ENCODE measurements at regions not wholly inside any gene's neighbourhood (a gene's known extent, or its start where the extent isn't known, plus 50 kb on each side); places are given as distances from the start of the nearest gene placed in this dataset.

DNA sequence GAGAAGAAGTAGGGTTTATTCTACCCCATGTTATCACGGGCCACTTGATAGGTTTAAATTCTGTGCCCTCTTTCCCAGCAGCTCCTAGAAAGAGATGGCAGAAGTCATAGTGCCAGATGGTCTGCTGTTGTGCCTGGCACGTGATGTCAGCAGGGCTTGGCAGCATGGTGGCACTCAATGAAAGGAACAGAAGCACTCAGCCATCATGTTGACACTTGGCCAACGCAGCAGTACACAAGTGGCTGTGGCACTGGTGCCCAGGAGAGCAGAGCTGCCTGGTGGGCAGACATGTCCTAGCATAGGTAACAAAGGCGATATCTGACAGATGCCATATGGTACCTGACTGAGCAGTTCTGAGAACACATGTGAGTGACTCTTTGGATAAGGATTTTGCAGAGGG, 796.4 kb upstream of the ACO1 start:
- Histone ChIP-seq H3K4me2 (ENCODE audit: low read depth, low read length) (no peak overlapping the region), H4K5ac (ENCODE audit: low read depth, low read length) (no peak overlapping the region), H3K9me3 (ENCODE audit: control insufficient read depth, insufficient read depth, low read length) (no peaks in the 10 kb centered on the region), H4K20me1 (ENCODE audit: insufficient read depth, low read length) (no peaks in the 10 kb centered on the region), H2AFZ (replicated peaks; ENCODE audit: low read length, poor library complexity) (no peak overlapping the region), H3K18ac (ENCODE audit: low read depth, low read length) (no peak overlapping the region), H2BK20ac (ENCODE audit: low read depth, low read length) (no peak overlapping the region), H3K56ac (ENCODE audit: extremely low read depth, insufficient read depth, low read length) (no peak overlapping the region), H3K9ac (ENCODE audit: low read depth, low read length) (no peak overlapping the region), H2BK15ac (ENCODE audit: low read depth, low read length) (no peak overlapping the region), H2AK5ac (ENCODE audit: low read depth, low read length) (no peak overlapping the region), H3K14ac (replicated peaks; ENCODE audit: low read depth, low read length) (no peak overlapping the region), H3K79me1 (ENCODE audit: low read depth in 1 of 2, low read length in 2 of 2) (no peaks in the 10 kb centered on the region), H3K27ac (ENCODE audit: insufficient read depth, low read length) (no peak overlapping the region), H2BK120ac (ENCODE audit: low read depth, low read length) (no peak overlapping the region), H3K23ac (ENCODE audit: low read depth, low read length) (no peak overlapping the region), H3K4me1 (ENCODE audit: control insufficient read depth, insufficient read depth, low read length) (no peaks in the 10 kb centered on the region), H4K8ac (ENCODE audit: low read depth in 2 of 2, low read length in 2 of 2) (no peak overlapping the region), H3K36me3 (ENCODE audit: control insufficient read depth, insufficient read depth, low read length) (no peaks in the 10 kb centered on the region), H3K4me3 (ENCODE audit: insufficient read depth, low read depth, low read length) (no peak overlapping the region), H3K27me3 (ENCODE audit: control insufficient read depth, insufficient read depth, low read length) (no peaks in the 10 kb centered on the region), H3K9me1 (ENCODE audit: insufficient read depth, low read length) (no peaks in the 10 kb centered on the region), H2AK9ac (replicated peaks; ENCODE audit: low read depth, low read length, poor library complexity) (no peak overlapping the region), H4K91ac (ENCODE audit: insufficient read depth, low read depth, low read length) (no peak overlapping the region), H2BK5ac (ENCODE audit: low read depth, low read length, poor library complexity, severe bottlenecking) (no peak overlapping the region), H3K4ac (ENCODE audit: low read depth, low read length) (no peak overlapping the region)
- in situ Hi-C loops (cut with MboI; ENCODE audit: low sequenced_read_pairs) (no loop called here), dilution Hi-C loops (cut with HindIII; ENCODE audit: low sequenced_read_pairs, unreplicated experiment) (no loop called here), intact Hi-C loops (cut with micrococcal nuclease) (no loop called here)
- no CpG with 5 or more reads among the region's 4 CpGs for WGBS, 2 experiments (ENCODE audit: extremely low coverage in 2 of 2, insufficient read length in 1 of 2)
- ChIA-PET POLR2A (ENCODE audit: unreplicated experiment) (no interaction called here), CTCF (no interaction called here)
- BruUV-seq (replicated peaks), result no TSS peak
- ATAC-seq (ENCODE audit: low read depth) (no peak), DNase-seq (no peak)
- TF ChIP-seq CHD1 (IDR thresholded peaks at IDR 0.05; ENCODE audit: low read depth, low read length), result no peak
